HG03342 (cell line): ENCODE measurements at regions not wholly inside any gene's neighbourhood (a gene's known extent, or its start where the extent isn't known, plus 50 kb on each side); places are given as distances from the start of the nearest gene placed in this dataset.
"Not testable (repeated sequence)": the region's sequence is repeated elsewhere in the genome, so short reads cannot be mapped to it uniquely, and the experiment has no call there.

ENCODE experiments used
- ATAC-seq: cut with Tn5 transposase; IDR thresholded peaks from one replicate; pipeline ENCODE4 v1.9.1; 2021; ENCODE audit warnings: mild to moderate bottlenecking, moderate library complexity; ENCODE audit not compliant: unreplicated experiment

GRCh38 chr2:75432761-75433361 is 127.9 kb downstream of the EVA1A start:
- ATAC-seq = peak; percentile 76

DNA sequence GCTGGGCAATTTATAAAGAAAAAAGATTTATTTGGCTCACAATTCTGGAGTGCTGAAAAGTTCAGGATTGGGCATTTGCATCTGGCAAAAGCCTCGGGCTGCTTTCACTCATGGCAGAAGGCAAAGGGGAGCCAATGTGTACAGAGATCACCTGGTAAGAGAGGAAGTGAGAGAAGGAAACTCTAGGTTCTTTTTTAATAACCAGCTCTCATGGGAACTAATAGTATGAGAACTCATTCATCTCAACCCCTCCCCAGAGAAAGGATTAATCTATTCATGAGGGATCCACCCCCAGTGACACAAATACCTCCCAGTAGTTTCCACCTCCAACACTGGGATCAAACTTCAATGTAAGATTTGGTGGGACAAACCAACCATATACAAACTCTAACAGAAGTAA is 129.0 kb downstream of the EVA1A start:
- peak; percentile 66 for ATAC-seq

GRCh38 chr2:75431276-75431675 is 129.5 kb downstream of the EVA1A start:
- peak; percentile 16 for ATAC-seq

DNA sequence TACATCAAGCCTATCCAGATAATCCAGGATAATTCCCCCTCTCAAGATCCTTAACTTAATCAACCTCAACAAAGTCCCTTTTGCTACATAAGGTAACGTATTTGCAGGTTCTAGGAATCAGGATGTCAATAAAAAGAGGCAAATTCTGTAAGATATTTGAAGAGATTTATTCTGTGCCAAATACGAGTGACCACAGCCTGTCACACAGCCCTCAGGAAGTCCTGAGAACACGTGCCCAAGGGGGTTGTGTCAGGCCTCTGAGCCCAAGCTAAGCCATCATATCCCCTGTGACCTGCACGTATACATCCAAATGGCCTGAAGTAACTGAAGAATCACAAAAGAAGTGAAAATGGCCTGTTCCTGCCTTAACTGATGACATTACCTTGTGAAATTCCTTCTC is 130.3 kb downstream of the EVA1A start:
- not testable (repeated sequence) for ATAC-seq

GRCh38 chr2:75428646-75429443 is 131.9 kb downstream of the EVA1A start:
- ATAC-seq = no peak

DNA sequence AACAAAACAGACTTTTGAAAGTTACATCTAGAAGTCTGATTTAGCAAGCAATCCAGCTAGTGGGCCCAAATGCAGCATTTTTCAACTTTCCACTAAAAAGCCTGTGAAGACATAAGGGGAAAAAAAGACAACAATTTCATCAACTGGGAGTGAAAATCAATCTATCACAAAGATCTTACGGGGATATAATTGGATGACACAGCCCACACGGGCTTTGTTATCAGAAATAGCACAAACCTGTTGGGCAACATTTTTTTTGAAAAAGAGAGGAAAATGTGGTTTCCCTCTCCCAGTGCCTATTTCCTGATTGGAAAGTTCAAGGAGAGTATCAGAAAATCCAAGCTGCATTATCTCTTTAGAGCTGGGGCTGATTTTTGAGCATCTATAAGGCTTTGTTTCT is 132.7 kb downstream of the EVA1A start:
- ATAC-seq = no peak

DNA sequence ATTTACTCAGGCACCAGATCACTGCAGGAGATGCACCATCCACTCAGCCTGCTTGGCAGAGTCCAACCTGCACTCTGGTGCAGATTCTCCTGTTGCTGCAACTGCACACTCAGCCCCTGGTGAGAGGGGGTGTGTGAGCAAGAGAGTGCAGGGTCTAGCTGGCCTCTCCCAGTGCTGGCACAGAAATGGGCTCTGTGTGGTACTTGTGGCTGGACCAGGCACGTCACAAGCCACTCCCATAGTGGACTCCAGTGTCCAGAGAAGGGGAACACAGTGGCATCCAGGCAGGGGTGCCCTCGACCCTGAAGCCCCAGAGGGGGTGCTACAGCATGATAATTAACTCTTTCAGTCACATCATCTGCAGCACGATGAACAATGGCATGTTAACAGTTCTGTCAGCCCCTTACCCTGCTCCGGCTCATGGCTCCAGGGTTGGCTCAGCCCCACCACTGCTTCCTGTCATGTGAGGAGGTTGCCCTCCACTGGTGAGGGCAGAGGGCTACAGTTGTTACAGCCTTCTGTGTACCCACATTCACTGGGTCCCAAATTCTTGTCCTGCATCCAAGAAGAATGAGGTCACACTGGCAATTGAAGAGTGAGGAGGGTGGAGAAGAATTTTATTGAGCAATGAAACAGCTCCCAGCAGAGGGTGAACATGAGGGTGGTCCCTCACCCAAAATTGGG is 135.7 kb downstream of the EVA1A start:
- ATAC-seq = no peak

- ATAC-seq = no peak
Measured at GRCh38 chr2:75421986-75422385, 138.8 kb downstream of the EVA1A start.

DNA sequence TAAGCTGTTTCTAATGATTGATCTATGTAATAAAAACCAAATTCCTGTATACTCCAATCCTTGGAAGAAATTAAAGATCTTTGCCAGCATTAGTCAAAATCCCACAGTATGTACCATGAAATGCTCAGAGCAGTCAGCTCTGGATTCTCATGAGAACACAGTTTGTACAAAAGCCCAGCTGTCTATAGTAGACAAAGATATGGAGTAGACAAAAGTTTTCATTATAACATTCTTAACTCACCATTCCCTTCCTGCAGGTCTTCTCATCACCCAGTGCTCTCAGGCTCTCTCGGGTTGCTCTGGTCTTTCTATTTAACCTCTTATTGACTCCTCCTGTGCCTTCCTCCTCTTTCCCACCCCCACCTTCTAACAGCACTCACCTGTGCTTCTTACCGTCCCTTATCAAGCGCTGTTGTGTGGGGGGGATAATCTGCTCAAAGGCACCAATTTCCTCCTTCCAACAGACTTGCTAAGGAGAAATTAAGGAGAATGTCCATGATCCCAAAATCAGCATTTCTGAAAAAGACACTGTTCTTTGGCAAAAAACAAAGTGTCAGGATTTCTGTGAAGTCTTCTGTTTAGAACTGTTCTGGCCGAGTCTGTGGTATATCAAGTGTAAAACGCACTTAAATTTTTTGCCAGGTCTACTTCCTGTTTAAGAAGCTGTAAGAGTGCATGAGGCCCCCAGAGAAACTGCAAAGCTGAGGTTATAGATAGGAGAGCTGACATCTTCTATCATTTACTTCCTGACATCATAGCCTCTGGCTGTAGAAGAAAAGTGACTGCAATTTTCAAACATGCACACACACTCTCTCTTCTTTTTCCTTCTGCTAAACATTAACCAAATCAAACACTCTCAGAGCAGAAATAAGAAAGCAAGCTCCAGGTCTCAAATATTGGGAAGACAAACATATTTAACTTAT is 144.1 kb downstream of the EVA1A start:
- ATAC-seq = peak; percentile 84

DNA sequence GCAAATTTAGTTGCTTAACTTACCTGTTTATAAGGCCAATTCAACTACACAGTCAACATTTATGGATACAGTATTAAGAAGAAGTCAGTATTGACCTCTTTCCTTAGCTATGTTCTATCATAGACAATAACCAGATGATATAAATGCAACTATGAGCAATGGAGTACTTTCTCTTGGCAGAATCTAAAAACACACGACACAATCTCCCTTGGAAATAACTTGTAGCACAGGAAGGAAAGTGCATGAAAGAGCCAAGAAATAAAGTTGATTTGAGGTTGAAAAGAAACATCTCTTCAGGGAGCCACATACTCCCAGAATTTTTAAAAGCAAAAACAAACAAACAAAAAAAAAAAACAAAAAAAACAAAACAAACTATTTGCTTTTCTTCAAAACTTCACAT is 145.0 kb downstream of the EVA1A start:
- ATAC-seq = no peak

DNA sequence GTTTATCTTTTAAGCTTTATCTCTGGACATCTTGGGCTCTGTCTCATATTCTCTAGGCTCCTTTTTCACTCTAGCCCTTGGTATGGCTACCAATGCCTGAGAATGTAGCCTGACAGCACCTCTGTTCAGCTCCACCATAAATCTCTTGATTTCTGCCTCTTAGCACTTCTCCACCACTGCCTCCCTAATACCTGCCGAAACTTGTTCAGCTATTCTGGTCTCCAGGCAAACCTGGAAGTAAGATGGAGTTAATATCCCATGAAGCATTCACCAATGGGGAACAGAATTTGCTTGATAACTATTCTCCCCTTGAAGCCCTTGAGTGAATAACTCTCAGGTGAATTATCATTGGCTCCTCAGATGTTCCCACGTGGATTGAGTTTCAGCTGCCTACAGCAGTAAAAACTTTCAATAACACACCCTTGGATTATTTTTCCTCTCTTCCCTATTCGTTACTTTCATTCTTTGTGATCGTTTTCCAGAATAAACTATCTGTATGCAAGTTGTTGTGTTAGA is 145.6 kb downstream of the EVA1A start:
- no peak for ATAC-seq

GRCh38 chr2:75411574-75411973 is 149.2 kb downstream of the EVA1A start:
- no peak for ATAC-seq

- ATAC-seq = no peak
Measured at GRCh38 chr2:75410702-75411101, 150.0 kb downstream of the EVA1A start.

- no peak for ATAC-seq
Measured at GRCh38 chr2:75408771-75409170, 152.0 kb downstream of the EVA1A start.

- ATAC-seq = no peak
Measured at GRCh38 chr2:75407038-75407530, 153.7 kb downstream of the EVA1A start.

- ATAC-seq = no peak
Measured at GRCh38 chr2:75406131-75406581, 154.6 kb downstream of the EVA1A start.

- ATAC-seq = no peak
Measured at GRCh38 chr2:75405000-75405399, 155.7 kb downstream of the EVA1A start.

- ATAC-seq = peak; percentile 91
Measured at GRCh38 chr2:75403991-75404428, 156.7 kb downstream of the EVA1A start.

DNA sequence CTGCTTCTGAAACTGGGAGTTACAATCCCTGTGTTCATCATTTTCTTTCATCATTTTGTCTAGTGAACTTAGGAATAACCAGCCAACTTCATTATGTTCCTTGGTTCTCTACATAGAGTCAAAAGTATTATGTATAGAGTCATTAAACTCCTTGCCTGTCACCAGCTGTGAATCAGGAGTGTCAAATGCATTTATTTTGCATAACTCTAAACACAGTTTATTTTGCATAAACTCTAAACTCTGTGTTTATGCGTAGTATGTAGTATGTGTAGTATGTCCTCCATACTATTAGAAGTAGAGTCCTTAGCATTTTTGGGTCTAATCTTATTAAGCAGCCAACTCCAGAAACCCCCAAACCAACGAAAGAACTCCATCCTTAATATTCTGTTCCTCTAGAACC is 164.4 kb downstream of the EVA1A start:
- ATAC-seq = no peak

DNA sequence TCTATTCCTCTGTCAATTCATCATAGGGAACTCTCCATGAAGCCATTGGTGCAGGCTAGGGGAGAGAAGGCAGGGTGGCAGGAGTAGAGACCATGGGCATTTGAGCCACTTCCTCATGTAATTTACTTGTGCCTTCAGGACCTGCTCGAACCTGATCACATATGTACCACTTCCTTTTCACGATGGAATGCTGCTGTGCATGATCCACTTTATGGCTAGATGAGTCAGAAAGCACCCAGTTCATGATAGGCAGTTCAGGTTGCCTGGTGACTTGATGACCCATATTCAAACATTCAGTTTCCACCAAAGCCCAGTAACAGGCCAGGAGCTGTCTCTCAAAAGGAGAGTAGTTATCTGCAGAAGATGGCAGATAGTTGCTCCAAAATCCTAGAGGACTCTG is 166.0 kb downstream of the EVA1A start:
- ATAC-seq = not testable (repeated sequence)
